ENCODE measurements at regions not wholly inside any gene's neighbourhood (a gene's known extent, or its start where the extent isn't known, plus 50 kb on each side); places are given as distances from the start of the nearest gene placed in this dataset.

GRCh38 chr6:6964675-6965074, 143.1 kb upstream of the RREB1 start:
- H3K4me3 Mint-ChIP-seq (ENCODE audit: low read depth, unreplicated experiment) = no peak overlapping the region
- CTCF ChIA-PET = interaction anchor here (0.7 kb wide), 1 partner anchor 19 kb away, joined by 7 read pairs; no protein-coding TSS in a partner anchor
- no TSS peak for BruUV-seq (replicated peaks)
- peaks cover 14% of the 10 kb centered on the region for H3K4me1 Mint-ChIP-seq (ENCODE audit: low read depth, unreplicated experiment)
- H3K27me3 Mint-ChIP-seq (ENCODE audit: unreplicated experiment) = no peaks in the 10 kb centered on the region
- H3K36me3 Mint-ChIP-seq (ENCODE audit: insufficient read depth, unreplicated experiment) = no peaks in the 10 kb centered on the region
- TF ChIP-seq, protein P1, sequence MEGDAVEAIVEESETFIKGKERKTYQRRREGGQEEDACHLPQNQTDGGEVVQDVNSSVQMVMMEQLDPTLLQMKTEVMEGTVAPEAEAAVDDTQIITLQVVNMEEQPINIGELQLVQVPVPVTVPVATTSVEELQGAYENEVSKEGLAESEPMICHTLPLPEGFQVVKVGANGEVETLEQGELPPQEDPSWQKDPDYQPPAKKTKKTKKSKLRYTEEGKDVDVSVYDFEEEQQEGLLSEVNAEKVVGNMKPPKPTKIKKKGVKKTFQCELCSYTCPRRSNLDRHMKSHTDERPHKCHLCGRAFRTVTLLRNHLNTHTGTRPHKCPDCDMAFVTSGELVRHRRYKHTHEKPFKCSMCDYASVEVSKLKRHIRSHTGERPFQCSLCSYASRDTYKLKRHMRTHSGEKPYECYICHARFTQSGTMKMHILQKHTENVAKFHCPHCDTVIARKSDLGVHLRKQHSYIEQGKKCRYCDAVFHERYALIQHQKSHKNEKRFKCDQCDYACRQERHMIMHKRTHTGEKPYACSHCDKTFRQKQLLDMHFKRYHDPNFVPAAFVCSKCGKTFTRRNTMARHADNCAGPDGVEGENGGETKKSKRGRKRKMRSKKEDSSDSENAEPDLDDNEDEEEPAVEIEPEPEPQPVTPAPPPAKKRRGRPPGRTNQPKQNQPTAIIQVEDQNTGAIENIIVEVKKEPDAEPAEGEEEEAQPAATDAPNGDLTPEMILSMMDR (IDR thresholded peaks at IDR 0.05; ENCODE audit: unreplicated experiment) = no peak
- no peak for DNase-seq
- intact Hi-C loops (cut with micrococcal nuclease; ENCODE audit: unreplicated experiment) = loop anchor here (10.0 kb wide), 1 partner anchor 140 kb away; no protein-coding TSS in a partner anchor
- H3K27ac Mint-ChIP-seq (ENCODE audit: unreplicated experiment) = no peak overlapping the region
- H3K9me3 Mint-ChIP-seq (ENCODE audit: low read depth, unreplicated experiment) = no peaks in the 10 kb centered on the region

DNA sequence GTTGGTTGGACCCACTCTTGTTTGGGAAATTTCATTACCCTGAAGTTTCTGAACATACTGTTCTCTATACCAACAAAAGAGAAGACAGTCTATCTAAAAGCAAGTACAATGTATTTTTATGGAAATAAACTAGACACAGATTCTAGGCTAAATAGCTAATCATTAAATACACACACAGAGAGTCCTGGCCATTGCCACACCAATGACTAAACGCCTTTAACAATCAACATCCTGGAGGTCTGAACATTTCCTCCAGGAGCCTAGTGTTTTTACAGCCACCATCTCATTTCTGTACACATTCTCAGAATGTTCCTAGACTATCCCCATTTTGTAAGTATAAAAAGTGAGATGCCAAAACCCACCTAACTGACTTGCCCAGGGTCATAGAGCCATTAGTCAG, 141.6 kb upstream of the RREB1 start:
- H3K4me3 Mint-ChIP-seq (ENCODE audit: low read depth, unreplicated experiment) = no peak overlapping the region
- intact Hi-C loops (cut with micrococcal nuclease; ENCODE audit: unreplicated experiment) = loop anchor here (10.0 kb wide), 1 partner anchor 141 kb away; no protein-coding TSS in a partner anchor
- H3K4me1 Mint-ChIP-seq (ENCODE audit: low read depth, unreplicated experiment) = peaks cover 21% of the 10 kb centered on the region
- BruUV-seq (replicated peaks) = no TSS peak
- CTCF ChIA-PET = no interaction called here
- H3K9me3 Mint-ChIP-seq (ENCODE audit: low read depth, unreplicated experiment) = no peaks in the 10 kb centered on the region
- no peaks in the 10 kb centered on the region for H3K27me3 Mint-ChIP-seq (ENCODE audit: unreplicated experiment)
- no peak overlapping the region for H3K27ac Mint-ChIP-seq (ENCODE audit: unreplicated experiment)
- TF ChIP-seq, protein P1 (IDR thresholded peaks at IDR 0.05; ENCODE audit: unreplicated experiment) = no peak
- DNase-seq = peak; percentile 3
- peaks cover 8% of the 10 kb centered on the region for H3K36me3 Mint-ChIP-seq (ENCODE audit: insufficient read depth, unreplicated experiment)

GRCh38 chr6:6966569-6966968, 141.2 kb upstream of the RREB1 start:
- H3K4me1 Mint-ChIP-seq (ENCODE audit: low read depth, unreplicated experiment) = peaks cover 21% of the 10 kb centered on the region

DNA sequence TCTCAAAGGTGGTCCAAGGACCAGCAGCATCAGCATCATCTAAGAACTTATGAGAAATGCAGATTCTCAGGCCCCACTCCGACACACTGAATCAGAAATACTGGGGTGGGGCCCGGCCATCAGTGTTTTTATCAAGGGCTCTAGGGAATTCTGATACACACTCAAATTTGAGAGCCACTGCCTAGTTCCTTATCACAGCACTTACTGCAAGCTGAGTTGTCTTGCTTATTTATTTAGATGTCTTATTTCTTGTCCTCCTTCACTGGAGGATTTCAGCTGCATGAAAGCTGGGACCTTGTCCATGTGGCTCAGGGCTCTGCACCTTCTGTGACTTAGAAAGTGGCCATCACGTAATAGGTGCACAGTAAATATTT, 139.4 kb upstream of the RREB1 start:
- Mint-ChIP-seq H3K27ac (ENCODE audit: unreplicated experiment) (no peak overlapping the region), H3K36me3 (ENCODE audit: insufficient read depth, unreplicated experiment) (peaks cover 8% of the 10 kb centered on the region), H3K27me3 (ENCODE audit: unreplicated experiment) (no peaks in the 10 kb centered on the region), H3K4me3 (ENCODE audit: low read depth, unreplicated experiment) (no peak overlapping the region), H3K9me3 (ENCODE audit: low read depth, unreplicated experiment) (no peaks in the 10 kb centered on the region), H3K4me1 (ENCODE audit: low read depth, unreplicated experiment) (peaks cover 33% of the 10 kb centered on the region)
- BruUV-seq (replicated peaks) = no TSS peak
- TF ChIP-seq, protein P1 (IDR thresholded peaks at IDR 0.05; ENCODE audit: unreplicated experiment) = no peak
- CTCF ChIA-PET = no interaction called here
- intact Hi-C loops (cut with micrococcal nuclease; ENCODE audit: unreplicated experiment) = loop anchor here (10.0 kb wide), 1 partner anchor 144 kb away; no protein-coding TSS in a partner anchor
- no peak for DNase-seq

More at GRCh38 chr6:6966569-6966968, 141.2 kb upstream of the RREB1 start:
- no peak for DNase-seq
- TF ChIP-seq, protein P1 (IDR thresholded peaks at IDR 0.05; ENCODE audit: unreplicated experiment) = no peak
- Mint-ChIP-seq H3K27ac (ENCODE audit: unreplicated experiment) (no peak overlapping the region), H3K4me3 (ENCODE audit: low read depth, unreplicated experiment) (no peak overlapping the region), H3K27me3 (ENCODE audit: unreplicated experiment) (no peaks in the 10 kb centered on the region), H3K9me3 (ENCODE audit: low read depth, unreplicated experiment) (no peaks in the 10 kb centered on the region), H3K36me3 (ENCODE audit: insufficient read depth, unreplicated experiment) (peaks cover 8% of the 10 kb centered on the region)
- no TSS peak for BruUV-seq (replicated peaks)
- intact Hi-C loops (cut with micrococcal nuclease; ENCODE audit: unreplicated experiment) = loop anchor here (10.0 kb wide), 1 partner anchor 142 kb away; no protein-coding TSS in a partner anchor
- CTCF ChIA-PET = no interaction called here

Measured in Calu3 (cell line).